ENCODE measurements at regions not wholly inside any gene's neighbourhood (a gene's known extent, or its start where the extent isn't known, plus 50 kb on each side); places are given as distances from the start of the nearest gene placed in this dataset.

DNA sequence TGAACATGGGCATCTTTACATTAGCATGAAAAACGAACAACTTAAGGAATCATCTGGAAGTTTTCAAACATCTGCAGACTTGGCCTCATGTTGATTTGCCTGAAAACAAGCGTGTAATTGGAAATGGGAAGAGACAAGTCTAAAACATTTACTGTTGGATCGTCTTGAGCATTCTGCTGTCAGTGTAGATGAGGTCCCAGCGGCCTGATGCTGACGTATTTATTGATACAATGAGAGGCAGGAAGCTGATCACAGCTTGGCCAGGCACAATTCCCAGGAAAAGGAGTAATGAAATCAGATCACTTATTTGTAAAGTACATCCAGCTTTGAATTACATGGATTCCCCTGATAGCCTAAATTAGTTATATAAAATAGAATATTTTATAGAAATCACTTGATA is 210.6 kb downstream of the CLCN4 start:
- Histone ChIP-seq H3K9me3 (replicated peaks; ENCODE audit: control insufficient read depth, insufficient read depth, low read depth, low read length) (no peaks in the 10 kb centered on the region), H3K4me3 (no peak overlapping the region), H2AFZ (ENCODE audit: low read depth, low read length) (no peak overlapping the region), H4K20me1 (replicated peaks; ENCODE audit: control insufficient read depth, insufficient read depth, low read length) (no peaks in the 10 kb centered on the region), H3K79me2 (ENCODE audit: control insufficient read depth, insufficient read depth, low read length) (no peaks in the 10 kb centered on the region), H3K4me1 (replicated peaks in 1 of 2; ENCODE audit: control insufficient read depth in 2 of 2, insufficient read depth in 2 of 2, low read length in 2 of 2) (no peaks in the 10 kb centered on the region), H3K9ac (ENCODE audit: insufficient read depth in 1 of 2, low read depth in 2 of 2, low read length in 2 of 2) (no peak overlapping the region), H3K27ac (ENCODE audit: extremely low read depth, low read depth, low read length) (no peak overlapping the region), H3K36me3 (ENCODE audit: control insufficient read depth, insufficient read depth, low read length) (no peaks in the 10 kb centered on the region), H3K27me3 (ENCODE audit: control insufficient read depth in 2 of 2, insufficient read depth in 2 of 2, low read length in 2 of 2) (no peaks in the 10 kb centered on the region), H3K4me2 (ENCODE audit: insufficient read depth, low read length) (no peak overlapping the region), H3K9me1 (ENCODE audit: control insufficient read depth, insufficient read depth, low read length) (no peaks in the 10 kb centered on the region)
- no peak for DNase-seq (ENCODE audit: extremely low read depth in 1 of 4, low spot score in 3 of 4)
- 0% methylated on average over 3 of the region's 5 CpGs for WGBS (ENCODE audit: insufficient coverage, low coverage, missing lambda C conversion rate)
- intact Hi-C loops (cut with micrococcal nuclease) (no loop called here), in situ Hi-C loops (cut with MboI) (no loop called here)
- ChIA-PET CTCF (ENCODE audit: low intra/inter-chr PET ratio) (no interaction called here), POLR2A (no interaction called here)
- TF ChIP-seq ZSCAN32 (CRISPR knock-in tag; IDR thresholded peaks at IDR 0.05) (no peak), CTBP1 (IDR thresholded peaks at IDR 0.05; ENCODE audit: borderline replicate concordance) (no peak), ZNF444 (CRISPR knock-in tag; IDR thresholded peaks at IDR 0.05) (no peak), POLR2AphosphoS5 (IDR thresholded peaks at IDR 0.05; ENCODE audit: control insufficient read depth, insufficient read depth, low read depth, low read length) (no peak), ZNF212 (CRISPR knock-in tag; IDR thresholded peaks at IDR 0.05) (no peak), NFE2 (IDR thresholded peaks at IDR 0.05; ENCODE audit: low read depth) (no peak)
- FAIRE-seq = no peak
- BruUV-seq (replicated peaks) = no TSS peak
- no peak for ATAC-seq

DNA sequence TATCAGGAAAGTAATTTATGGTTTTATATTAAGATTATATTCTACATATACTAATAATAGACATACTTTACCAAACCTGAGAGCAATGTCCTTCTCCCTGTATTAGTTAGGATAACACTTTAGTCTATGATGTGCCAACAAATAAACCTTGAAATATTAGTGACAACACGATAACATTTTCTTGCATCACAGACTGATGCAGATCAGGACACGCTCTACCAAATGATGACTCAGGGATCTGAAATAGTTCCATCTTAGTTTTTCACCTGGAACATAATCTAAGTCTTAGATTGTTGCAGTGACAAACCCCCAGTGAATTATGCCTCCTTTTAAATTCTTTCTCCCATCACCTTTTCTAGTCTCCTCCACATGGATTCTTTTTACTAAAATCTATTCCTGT is 214.2 kb downstream of the CLCN4 start:
- CTCF ChIA-PET (ENCODE audit: low intra/inter-chr PET ratio) = no interaction called here
- Histone ChIP-seq H3K9ac (ENCODE audit: insufficient read depth in 1 of 2, low read depth in 2 of 2, low read length in 2 of 2) (no peak overlapping the region), H3K27ac (ENCODE audit: extremely low read depth, low read depth, low read length) (no peak overlapping the region), H3K4me2 (ENCODE audit: insufficient read depth, low read length) (no peak overlapping the region), H4K20me1 (replicated peaks; ENCODE audit: control insufficient read depth, insufficient read depth, low read length) (no peaks in the 10 kb centered on the region), H3K4me3 (no peak overlapping the region), H3K27me3 (ENCODE audit: control insufficient read depth in 2 of 2, insufficient read depth in 2 of 2, low read length in 2 of 2) (no peaks in the 10 kb centered on the region), H3K79me2 (ENCODE audit: control insufficient read depth, insufficient read depth, low read length) (no peaks in the 10 kb centered on the region), H2AFZ (ENCODE audit: low read depth, low read length) (no peak overlapping the region), H3K9me3 (replicated peaks; ENCODE audit: control insufficient read depth, insufficient read depth, low read depth, low read length) (no peaks in the 10 kb centered on the region), H3K36me3 (ENCODE audit: control insufficient read depth, insufficient read depth, low read length) (no peaks in the 10 kb centered on the region), H3K4me1 (replicated peaks in 1 of 2; ENCODE audit: control insufficient read depth in 2 of 2, insufficient read depth in 2 of 2, low read length in 2 of 2) (no peaks in the 10 kb centered on the region), H3K9me1 (ENCODE audit: control insufficient read depth, insufficient read depth, low read length) (no peaks in the 10 kb centered on the region)
- no peak for DNase-seq (ENCODE audit: extremely low read depth in 1 of 4, low spot score in 3 of 4)
- BruUV-seq (replicated peaks) = no TSS peak
- POLR2A ChIA-PET = no interaction called here
- 0% methylated on average over 2 of the region's 2 CpGs for WGBS (ENCODE audit: insufficient coverage, low coverage, missing lambda C conversion rate)
- in situ Hi-C loops (cut with MboI) = no loop called here
- no peak for ATAC-seq
- intact Hi-C loops (cut with micrococcal nuclease) = no loop called here
- FAIRE-seq = no peak
- TF ChIP-seq, protein P1, sequence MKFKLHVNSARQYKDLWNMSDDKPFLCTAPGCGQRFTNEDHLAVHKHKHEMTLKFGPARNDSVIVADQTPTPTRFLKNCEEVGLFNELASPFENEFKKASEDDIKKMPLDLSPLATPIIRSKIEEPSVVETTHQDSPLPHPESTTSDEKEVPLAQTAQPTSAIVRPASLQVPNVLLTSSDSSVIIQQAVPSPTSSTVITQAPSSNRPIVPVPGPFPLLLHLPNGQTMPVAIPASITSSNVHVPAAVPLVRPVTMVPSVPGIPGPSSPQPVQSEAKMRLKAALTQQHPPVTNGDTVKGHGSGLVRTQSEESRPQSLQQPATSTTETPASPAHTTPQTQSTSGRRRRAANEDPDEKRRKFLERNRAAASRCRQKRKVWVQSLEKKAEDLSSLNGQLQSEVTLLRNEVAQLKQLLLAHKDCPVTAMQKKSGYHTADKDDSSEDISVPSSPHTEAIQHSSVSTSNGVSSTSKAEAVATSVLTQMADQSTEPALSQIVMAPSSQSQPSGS (CRISPR knock-in tag; IDR thresholded peaks at IDR 0.05) = no peak
- TF ChIP-seq SUPT5H (IDR thresholded peaks at IDR 0.05) = no peak
- TF ChIP-seq NFYB (IDR thresholded peaks at IDR 0.05; ENCODE audit: extremely low read depth, insufficient read length) = no peak
- no peak for TF ChIP-seq SETDB1 (IDR thresholded peaks at IDR 0.05; ENCODE audit: low read length)
- TF ChIP-seq DMBX1 (CRISPR knock-in tag; IDR thresholded peaks at IDR 0.05; ENCODE audit: borderline replicate concordance) = no peak
- TF ChIP-seq, protein P2, sequence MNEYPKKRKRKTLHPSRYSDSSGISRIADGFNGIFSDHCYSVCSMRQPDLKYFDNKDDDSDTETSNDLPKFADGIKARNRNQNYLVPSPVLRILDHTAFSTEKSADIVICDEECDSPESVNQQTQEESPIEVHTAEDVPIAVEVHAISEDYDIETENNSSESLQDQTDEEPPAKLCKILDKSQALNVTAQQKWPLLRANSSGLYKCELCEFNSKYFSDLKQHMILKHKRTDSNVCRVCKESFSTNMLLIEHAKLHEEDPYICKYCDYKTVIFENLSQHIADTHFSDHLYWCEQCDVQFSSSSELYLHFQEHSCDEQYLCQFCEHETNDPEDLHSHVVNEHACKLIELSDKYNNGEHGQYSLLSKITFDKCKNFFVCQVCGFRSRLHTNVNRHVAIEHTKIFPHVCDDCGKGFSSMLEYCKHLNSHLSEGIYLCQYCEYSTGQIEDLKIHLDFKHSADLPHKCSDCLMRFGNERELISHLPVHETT (CRISPR knock-in tag; conservative IDR thresholded peaks at IDR 0.05 in 1 of 2, IDR thresholded peaks at IDR 0.05 in 1 of 2) = no peak
- no peak for TF ChIP-seq SIX5 (IDR thresholded peaks at IDR 0.05; ENCODE audit: borderline replicate concordance in 1 of 2, insufficient read depth in 1 of 2, low read depth in 1 of 2, low read length in 2 of 2)
- no peak for TF ChIP-seq ZBTB8A (IDR thresholded peaks at IDR 0.05; ENCODE audit: partially characterized antibody)
- no peak for TF ChIP-seq PHF20 (IDR thresholded peaks at IDR 0.05; ENCODE audit: partially characterized antibody)
- TF ChIP-seq HNRNPUL1 (IDR thresholded peaks at IDR 0.05; ENCODE audit: low read length) = no peak

Measured in K562 (cell line).